ENCODE measurements at regions not wholly inside any gene's neighbourhood (a gene's known extent, or its start where the extent isn't known, plus 50 kb on each side); places are given as distances from the start of the nearest gene placed in this dataset.

GRCh38 chr16:51405361-51405760 is 254.3 kb upstream of the SALL1 start:
- no peak for DNase-seq
- H3K9me3 Mint-ChIP-seq: peaks cover 2 to 3% of the 10 kb centered on the region in 2 donors
- no peaks in the 10 kb centered on the region for H3K4me1 Mint-ChIP-seq
- H3K4me3 Mint-ChIP-seq: no peak overlapping the region
- no peaks in the 10 kb centered on the region for H3K27me3 Mint-ChIP-seq
- no peak for ATAC-seq (replicated peaks)
- H3K27ac Mint-ChIP-seq: no peak overlapping the region
- H3K36me3 Mint-ChIP-seq: no peaks in the 10 kb centered on the region

- no peak for DNase-seq
- Mint-ChIP-seq H3K27me3 (no peaks in the 10 kb centered on the region), H3K9me3 (peaks cover 2 to 3% of the 10 kb centered on the region in 2 donors), H3K27ac (no peak overlapping the region), H3K36me3 (no peaks in the 10 kb centered on the region), H3K4me3 (no peak overlapping the region), H3K4me1 (no peaks in the 10 kb centered on the region)
- ATAC-seq (replicated peaks): no peak
These were observed 253.3 kb upstream of the SALL1 start for GRCh38 chr16:51404386-51404785.

DNA sequence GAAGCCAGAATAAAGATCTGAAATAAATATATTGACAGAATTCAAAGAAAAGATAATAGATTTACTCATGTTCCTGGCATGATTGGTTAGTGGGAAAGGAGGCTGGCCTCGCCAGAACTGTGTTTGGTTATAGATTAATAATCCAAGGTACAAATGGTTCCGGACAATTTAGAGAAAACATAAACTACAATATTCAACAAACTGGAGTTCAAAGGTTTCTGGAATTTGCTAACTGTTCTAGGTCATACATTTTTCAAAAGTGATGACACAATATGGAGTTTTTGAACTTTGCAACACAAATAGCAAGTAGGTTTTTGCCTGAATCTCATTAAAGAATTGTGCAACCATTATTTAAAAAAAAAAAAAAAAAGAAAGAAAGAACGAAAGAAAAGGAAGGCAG is 251.7 kb upstream of the SALL1 start:
- Mint-ChIP-seq H3K27me3 (no peaks in the 10 kb centered on the region), H3K27ac (no peak overlapping the region), H3K4me3 (no peak overlapping the region), H3K9me3 (peaks cover 2 to 3% of the 10 kb centered on the region in 2 donors), H3K36me3 (no peaks in the 10 kb centered on the region), H3K4me1 (no peaks in the 10 kb centered on the region)
- DNase-seq: no peak
- no peak for ATAC-seq (replicated peaks)

DNA sequence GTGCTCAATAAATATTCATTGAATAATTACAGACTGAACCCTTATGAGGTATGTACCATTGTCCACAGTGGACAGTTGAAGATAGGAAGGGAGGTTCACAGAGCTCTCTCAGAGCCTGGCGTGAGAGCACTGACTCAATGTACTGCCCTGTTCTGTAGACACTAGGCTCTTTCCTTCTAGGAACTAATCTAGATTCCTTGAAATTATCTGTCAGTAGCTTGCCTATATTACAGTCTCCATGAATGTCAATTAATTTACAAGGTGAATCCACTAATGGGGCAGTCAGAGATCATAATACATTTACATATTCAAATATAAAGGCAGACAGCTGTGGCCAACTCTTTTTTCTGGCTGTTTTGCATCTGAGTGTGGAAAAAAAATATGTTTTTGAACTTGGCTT is 251.2 kb upstream of the SALL1 start:
- no peak overlapping the region for H3K27ac Mint-ChIP-seq
- ATAC-seq (replicated peaks): no peak
- H3K4me1 Mint-ChIP-seq: no peaks in the 10 kb centered on the region
- no peaks in the 10 kb centered on the region for H3K27me3 Mint-ChIP-seq
- no peak overlapping the region for H3K4me3 Mint-ChIP-seq
- peaks cover 2 to 3% of the 10 kb centered on the region in 2 donors for H3K9me3 Mint-ChIP-seq
- H3K36me3 Mint-ChIP-seq: no peaks in the 10 kb centered on the region
- DNase-seq: no peak

DNA sequence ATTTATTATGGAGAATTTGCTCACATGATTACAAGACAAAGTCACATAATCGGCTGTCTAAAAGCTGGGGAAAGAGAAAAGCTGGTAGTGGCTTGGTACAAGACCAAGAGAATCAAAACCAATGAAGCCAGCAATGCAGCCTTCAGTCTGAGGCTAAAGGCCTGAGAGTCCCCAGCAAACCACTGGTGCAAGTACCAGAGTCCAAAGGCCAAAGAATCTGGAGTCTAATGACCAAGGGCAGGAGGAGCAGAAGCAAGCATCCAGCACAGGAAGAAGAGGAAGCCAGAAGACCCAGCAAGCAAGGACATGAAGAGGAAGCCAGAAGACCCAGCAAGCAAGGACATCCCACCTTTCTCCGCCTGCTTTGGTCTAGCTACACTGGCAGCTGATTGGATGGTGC is 250.6 kb upstream of the SALL1 start:
- Mint-ChIP-seq H3K4me1 (no peaks in the 10 kb centered on the region), H3K4me3 (no peak overlapping the region), H3K27ac (no peak overlapping the region), H3K27me3 (no peaks in the 10 kb centered on the region), H3K9me3 (peaks cover 2 to 3% of the 10 kb centered on the region in 2 donors), H3K36me3 (no peaks in the 10 kb centered on the region)
- DNase-seq (no peak), ATAC-seq (replicated peaks) (no peak)

DNA sequence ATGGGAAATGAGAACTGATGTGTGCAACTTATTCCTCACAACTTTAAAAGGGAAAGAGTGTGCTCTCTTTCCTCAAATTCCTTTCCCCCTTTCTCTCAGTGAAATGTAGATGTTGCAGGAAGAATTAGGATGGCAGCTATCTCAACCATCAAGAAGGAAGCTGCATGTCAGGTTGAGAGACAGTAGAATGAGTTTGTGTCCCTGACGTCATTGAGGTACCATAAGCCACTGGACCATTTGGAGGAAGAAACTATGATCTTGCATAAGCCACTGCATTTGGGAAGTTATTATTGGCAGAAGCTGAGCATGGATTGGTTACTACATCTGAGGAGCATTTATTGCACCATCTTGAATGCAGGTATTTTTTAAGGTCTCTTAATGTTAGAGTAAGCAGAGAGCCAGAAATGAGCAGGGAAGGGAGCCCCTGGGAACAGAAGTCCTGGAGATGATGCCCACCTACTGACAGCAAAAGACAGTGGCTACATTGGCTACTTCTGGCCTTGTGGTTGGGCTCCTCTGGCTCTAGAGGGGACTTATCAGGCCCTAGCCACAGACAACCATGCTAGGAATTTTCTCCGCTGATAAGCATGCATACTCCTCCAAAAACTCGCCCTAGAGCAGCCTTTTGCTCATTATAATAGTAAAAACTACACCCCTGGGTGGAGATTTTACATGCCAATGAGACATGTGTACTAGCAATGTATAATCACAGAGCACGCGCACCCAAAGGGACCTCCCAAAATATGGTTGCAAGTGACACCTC is 249.0 kb upstream of the SALL1 start:
- no peaks in the 10 kb centered on the region for H3K27me3 Mint-ChIP-seq
- no peak overlapping the region for H3K27ac Mint-ChIP-seq
- H3K9me3 Mint-ChIP-seq: peaks cover 2 to 3% of the 10 kb centered on the region in 2 donors
- H3K4me3 Mint-ChIP-seq: no peak overlapping the region
- no peaks in the 10 kb centered on the region for H3K36me3 Mint-ChIP-seq
- H3K4me1 Mint-ChIP-seq: no peaks in the 10 kb centered on the region
- DNase-seq: no peak
- ATAC-seq (replicated peaks): no peak

DNA sequence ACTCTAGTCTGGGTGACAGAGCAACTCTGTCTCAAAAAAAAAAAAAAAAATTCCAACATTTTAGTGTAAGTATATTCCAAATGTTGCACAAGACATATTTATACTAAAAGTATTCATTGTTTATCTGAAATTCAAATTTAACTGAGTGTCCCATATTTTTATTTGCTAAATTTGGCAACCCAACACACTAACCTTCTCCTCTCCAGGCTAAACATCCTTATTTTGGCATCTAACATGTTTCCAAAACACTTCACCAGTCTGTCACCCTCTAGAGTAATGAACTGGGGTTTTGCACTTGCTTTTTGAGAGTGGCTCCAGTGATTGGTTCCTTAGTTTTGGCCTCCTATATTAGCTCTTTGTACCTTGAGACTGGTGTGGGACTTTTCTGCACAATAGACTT is 243.4 kb upstream of the SALL1 start:
- Mint-ChIP-seq H3K27ac (no peak overlapping the region), H3K4me3 (no peak overlapping the region), H3K4me1 (no peaks in the 10 kb centered on the region), H3K36me3 (no peaks in the 10 kb centered on the region), H3K9me3 (peaks cover 6% of the 10 kb centered on the region in 2 donors), H3K27me3 (peaks cover 7 to 13% of the 10 kb centered on the region in 2 donors)
- ATAC-seq (replicated peaks) (no peak), DNase-seq (no peak)

- Mint-ChIP-seq H3K36me3 (no peaks in the 10 kb centered on the region), H3K9me3 (peaks cover 6 to 7% of the 10 kb centered on the region in 2 donors)
These were observed 242.4 kb upstream of the SALL1 start for GRCh38 chr16:51393381-51394005.

DNA sequence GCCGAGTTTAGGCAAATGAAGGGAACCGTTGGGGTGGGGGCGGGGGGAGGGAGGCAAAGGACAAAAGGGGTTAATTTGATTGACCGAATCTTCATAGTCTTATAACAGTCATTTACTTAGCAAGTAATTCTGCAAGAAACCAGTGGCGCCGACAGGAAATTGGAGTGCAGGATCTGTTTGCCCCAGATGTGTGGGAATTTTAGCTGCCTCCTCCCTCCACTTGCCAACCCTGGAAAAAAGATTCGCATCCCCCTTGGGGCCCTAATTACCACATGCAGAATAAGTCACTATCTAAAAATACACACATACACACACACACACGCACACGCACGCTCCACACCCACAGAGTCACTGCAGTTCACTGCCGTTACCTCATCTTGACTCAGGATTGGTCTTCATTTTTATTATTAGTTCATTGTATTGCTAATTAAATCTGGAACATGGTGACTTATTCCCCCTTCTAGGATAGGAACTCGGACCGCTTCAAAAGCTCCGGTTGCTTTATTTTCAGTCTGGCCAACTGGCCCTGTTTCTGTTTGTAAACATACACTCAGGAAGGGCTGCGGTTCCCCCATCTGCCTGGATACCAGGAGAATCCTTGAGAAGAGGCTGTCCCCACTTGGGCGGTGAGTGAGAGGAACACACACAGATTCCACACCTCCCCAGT is 241.6 kb upstream of the SALL1 start:
- H3K36me3 Mint-ChIP-seq: no peaks in the 10 kb centered on the region
- no peak for ATAC-seq (replicated peaks)
- H3K27me3 Mint-ChIP-seq: peaks cover 7 to 13% of the 10 kb centered on the region in 2 donors
- no peak overlapping the region for H3K4me3 Mint-ChIP-seq
- H3K27ac Mint-ChIP-seq: no peak overlapping the region
- peaks cover 6 to 7% of the 10 kb centered on the region in 2 donors for H3K9me3 Mint-ChIP-seq
- H3K4me1 Mint-ChIP-seq: no peaks in the 10 kb centered on the region
- DNase-seq: no peak

More at GRCh38 chr16:51393381-51394005, 242.4 kb upstream of the SALL1 start:
- no peak overlapping the region for H3K4me3 Mint-ChIP-seq
- ATAC-seq (replicated peaks) (no peak), DNase-seq (no peak)
- H3K27me3 Mint-ChIP-seq: peaks cover 7 to 13% of the 10 kb centered on the region in 2 donors
- H3K27ac Mint-ChIP-seq: no peak overlapping the region
- no peaks in the 10 kb centered on the region for H3K4me1 Mint-ChIP-seq

DNA sequence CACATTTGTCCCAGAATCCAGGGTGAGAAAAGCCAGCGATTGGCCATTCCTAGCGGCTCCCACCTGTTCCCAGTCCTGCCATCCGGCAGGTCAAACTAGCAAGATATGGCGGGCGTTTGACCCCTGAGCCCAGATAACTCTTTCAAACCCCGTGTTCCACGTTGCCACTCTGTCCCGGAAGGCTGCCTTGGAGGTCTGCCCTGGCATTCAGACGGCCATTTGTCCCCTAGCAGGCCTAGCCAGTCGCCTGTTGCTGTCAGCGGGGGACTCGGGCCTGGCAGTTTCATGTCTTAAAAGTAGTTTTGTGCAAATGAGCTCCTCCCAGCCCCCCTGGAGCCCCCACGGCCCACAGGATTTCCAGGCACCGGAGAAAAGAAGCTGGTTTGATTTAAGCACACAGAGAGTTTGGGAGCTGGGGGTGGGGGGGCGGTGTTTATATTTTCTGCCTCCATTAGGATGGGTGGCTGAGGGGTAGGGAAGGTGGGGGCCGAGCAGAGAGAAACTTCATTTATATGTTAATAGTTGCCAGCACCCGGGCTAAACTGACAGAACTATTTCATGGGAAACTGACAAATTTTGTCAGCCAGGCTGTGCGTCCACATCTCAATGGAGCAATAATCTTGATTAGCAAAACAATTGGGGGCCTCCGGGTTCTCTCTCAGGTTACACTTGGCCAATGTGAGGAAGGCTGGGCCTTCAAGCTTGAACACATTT is 240.9 kb upstream of the SALL1 start:
- H3K36me3 Mint-ChIP-seq: no peaks in the 10 kb centered on the region
- no peak overlapping the region for H3K4me3 Mint-ChIP-seq
- peaks cover 6 to 7% of the 10 kb centered on the region in 2 donors for H3K9me3 Mint-ChIP-seq
- ATAC-seq (replicated peaks) (no peak), DNase-seq (no peak)
- H3K4me1 Mint-ChIP-seq: no peaks in the 10 kb centered on the region
- H3K27ac Mint-ChIP-seq: no peak overlapping the region
- peaks cover 7 to 13% of the 10 kb centered on the region in 2 donors for H3K27me3 Mint-ChIP-seq

GRCh38 chr16:51390877-51391276 is 239.8 kb upstream of the SALL1 start:
- H3K4me1 Mint-ChIP-seq: no peaks in the 10 kb centered on the region
- no peak overlapping the region for H3K4me3 Mint-ChIP-seq
- no peak overlapping the region for H3K27ac Mint-ChIP-seq
- DNase-seq: no peak
- H3K36me3 Mint-ChIP-seq: no peaks in the 10 kb centered on the region
- peaks cover 7 to 13% of the 10 kb centered on the region in 2 donors for H3K27me3 Mint-ChIP-seq
- peaks cover 6 to 7% of the 10 kb centered on the region in 2 donors for H3K9me3 Mint-ChIP-seq
- no peak for ATAC-seq (replicated peaks)

DNA sequence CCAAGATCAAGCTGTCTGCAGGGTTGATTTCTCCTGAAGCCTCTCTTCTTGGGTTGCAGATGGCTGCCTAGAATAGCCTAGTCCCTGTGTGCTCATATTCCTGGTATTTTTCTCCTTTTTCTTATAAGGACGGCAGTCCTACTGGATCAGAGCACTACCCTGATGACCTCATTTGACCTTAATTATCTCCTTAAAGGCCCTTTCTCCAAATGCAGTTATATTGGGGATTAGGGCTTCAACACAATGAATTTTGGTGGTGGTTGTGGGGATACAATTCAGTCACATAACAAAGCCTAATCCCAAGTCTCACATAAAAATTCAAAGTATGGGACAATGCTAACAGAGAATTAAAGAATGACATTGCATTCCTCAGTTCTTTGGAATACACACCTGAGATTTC is 238.8 kb upstream of the SALL1 start:
- Mint-ChIP-seq H3K4me1 (no peaks in the 10 kb centered on the region), H3K9me3 (peaks cover 6 to 7% of the 10 kb centered on the region in 2 donors), H3K36me3 (no peaks in the 10 kb centered on the region), H3K4me3 (no peak overlapping the region), H3K27me3 (peaks cover 7 to 13% of the 10 kb centered on the region in 2 donors), H3K27ac (no peak overlapping the region)
- ATAC-seq (replicated peaks): no peak
- no peak for DNase-seq

DNA sequence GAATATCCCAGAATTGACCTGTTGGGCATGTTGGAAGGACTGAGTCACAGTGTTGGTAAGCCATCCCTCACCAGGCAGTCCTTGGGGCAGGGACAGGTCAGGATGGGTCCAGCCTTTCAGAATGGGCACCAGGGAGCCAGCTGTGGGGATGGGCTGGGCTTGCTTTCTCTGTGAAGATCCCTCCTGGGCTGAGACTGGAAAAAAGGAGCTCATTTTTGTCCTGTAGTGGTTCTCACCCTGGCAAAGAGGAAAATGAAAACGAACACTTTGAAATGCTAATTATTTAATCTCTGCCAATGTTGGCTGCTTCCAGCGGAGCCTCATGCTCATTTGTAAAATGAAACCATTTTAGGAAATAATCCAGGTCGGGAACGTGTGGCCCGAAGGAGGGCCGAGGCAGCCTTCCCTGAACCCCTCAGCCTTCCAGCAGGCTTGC is 237.5 kb upstream of the SALL1 start:
- ATAC-seq (replicated peaks): no peak
- no peak for DNase-seq
- no peak overlapping the region for H3K27ac Mint-ChIP-seq
- no peak overlapping the region for H3K4me3 Mint-ChIP-seq
- H3K27me3 Mint-ChIP-seq: peaks cover 5 to 10% of the 10 kb centered on the region in 2 donors
- peaks cover 4 to 7% of the 10 kb centered on the region in 2 donors for H3K9me3 Mint-ChIP-seq
- H3K36me3 Mint-ChIP-seq: no peaks in the 10 kb centered on the region
- no peaks in the 10 kb centered on the region for H3K4me1 Mint-ChIP-seq

DNA sequence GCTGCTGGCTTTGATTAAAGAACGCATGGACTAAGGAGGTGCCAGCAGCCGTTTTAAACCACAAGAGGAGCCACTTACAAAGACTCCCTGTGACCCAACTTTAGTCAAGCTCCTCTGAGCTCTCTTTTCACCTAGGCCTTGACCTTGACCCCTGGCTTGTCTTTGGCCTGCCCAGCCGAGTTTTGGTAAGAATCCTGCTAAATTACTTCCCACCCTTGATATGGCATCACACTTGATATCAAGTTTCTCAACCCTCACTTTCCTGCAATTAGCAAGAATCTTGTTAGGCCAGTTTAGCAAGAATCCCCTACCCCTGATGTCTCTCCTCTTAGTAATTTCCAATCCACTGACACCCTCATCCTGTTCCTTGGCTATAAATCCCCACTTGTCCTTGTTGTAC is 232.8 kb upstream of the SALL1 start:
- H3K9me3 Mint-ChIP-seq: peaks cover 0 to 3% of the 10 kb centered on the region in 2 donors
- no peaks in the 10 kb centered on the region for H3K36me3 Mint-ChIP-seq
- H3K4me1 Mint-ChIP-seq: no peaks in the 10 kb centered on the region
- H3K27me3 Mint-ChIP-seq: no peaks in the 10 kb centered on the region
- ATAC-seq (replicated peaks): no peak
- no peak overlapping the region for H3K4me3 Mint-ChIP-seq
- DNase-seq: no peak
- H3K27ac Mint-ChIP-seq: no peak overlapping the region
